ENCODE measurements at regions not wholly inside any gene's neighbourhood (a gene's known extent, or its start where the extent isn't known, plus 50 kb on each side); places are given as distances from the start of the nearest gene placed in this dataset.

DNA sequence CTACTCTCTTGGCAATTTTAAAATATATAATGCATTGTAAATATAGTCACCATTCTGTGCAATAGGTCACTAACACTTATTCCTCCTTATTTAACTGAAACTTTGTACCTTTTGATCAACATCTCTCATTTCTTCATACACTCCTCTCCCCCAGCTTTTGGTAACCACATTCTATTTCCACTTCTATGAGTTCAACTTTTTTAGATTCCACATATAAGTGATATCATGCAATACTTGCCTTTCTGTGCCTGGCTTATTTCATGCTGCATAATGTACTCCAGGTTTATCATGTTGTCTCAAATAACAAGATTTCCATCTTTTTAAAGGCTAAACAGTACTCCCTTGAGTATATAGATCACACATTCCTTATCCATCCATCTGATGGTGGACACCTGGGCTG lies 188.8 kb downstream of the NXNL2 start:
- H3K4me3 ChIP-seq (ENCODE audit: low read depth, low read length), result no peak overlapping the region
- DNase-seq (ENCODE audit: low read depth), result no peak
- no peak for TF ChIP-seq MYC (IDR thresholded peaks at IDR 0.05; ENCODE audit: low read depth, low read length)
- TF ChIP-seq, protein P1, sequence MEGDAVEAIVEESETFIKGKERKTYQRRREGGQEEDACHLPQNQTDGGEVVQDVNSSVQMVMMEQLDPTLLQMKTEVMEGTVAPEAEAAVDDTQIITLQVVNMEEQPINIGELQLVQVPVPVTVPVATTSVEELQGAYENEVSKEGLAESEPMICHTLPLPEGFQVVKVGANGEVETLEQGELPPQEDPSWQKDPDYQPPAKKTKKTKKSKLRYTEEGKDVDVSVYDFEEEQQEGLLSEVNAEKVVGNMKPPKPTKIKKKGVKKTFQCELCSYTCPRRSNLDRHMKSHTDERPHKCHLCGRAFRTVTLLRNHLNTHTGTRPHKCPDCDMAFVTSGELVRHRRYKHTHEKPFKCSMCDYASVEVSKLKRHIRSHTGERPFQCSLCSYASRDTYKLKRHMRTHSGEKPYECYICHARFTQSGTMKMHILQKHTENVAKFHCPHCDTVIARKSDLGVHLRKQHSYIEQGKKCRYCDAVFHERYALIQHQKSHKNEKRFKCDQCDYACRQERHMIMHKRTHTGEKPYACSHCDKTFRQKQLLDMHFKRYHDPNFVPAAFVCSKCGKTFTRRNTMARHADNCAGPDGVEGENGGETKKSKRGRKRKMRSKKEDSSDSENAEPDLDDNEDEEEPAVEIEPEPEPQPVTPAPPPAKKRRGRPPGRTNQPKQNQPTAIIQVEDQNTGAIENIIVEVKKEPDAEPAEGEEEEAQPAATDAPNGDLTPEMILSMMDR (IDR thresholded peaks at IDR 0.05; ENCODE audit: low read depth, low read length), result no peak
- no peak for TF ChIP-seq POLR2A (IDR thresholded peaks at IDR 0.05; ENCODE audit: extremely low read depth, insufficient read length)
- no peak for TF ChIP-seq MAX (IDR thresholded peaks at IDR 0.05; ENCODE audit: low read depth, low read length)

DNA sequence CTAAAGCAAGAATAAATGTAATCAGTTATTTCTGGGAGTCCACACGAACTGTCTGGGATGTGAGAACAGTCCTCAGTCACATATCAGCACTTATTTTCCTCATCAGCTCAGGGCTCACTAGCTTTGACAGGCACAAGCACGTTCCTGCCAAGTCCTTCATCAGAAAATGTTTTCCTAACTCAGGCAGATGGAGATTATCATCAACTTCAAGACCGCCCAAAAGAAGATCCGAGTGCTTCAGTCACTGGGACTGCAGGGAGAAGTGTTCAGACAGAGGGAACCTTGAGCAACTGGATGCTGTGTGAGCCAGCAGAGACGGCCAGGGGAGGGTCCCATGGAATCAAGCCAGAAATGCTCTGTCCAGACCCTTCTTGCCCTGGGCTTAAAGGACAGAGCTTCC lies 189.4 kb downstream of the NXNL2 start:
- no peak overlapping the region for H3K4me3 ChIP-seq (ENCODE audit: low read depth, low read length)
- no peak for DNase-seq (ENCODE audit: low read depth)
- TF ChIP-seq MYC (IDR thresholded peaks at IDR 0.05; ENCODE audit: low read depth, low read length) (no peak), POLR2A (IDR thresholded peaks at IDR 0.05; ENCODE audit: extremely low read depth, insufficient read length) (no peak), MAX (IDR thresholded peaks at IDR 0.05; ENCODE audit: low read depth, low read length) (no peak)
- TF ChIP-seq, protein P1 (IDR thresholded peaks at IDR 0.05; ENCODE audit: low read depth, low read length), result no peak

DNA sequence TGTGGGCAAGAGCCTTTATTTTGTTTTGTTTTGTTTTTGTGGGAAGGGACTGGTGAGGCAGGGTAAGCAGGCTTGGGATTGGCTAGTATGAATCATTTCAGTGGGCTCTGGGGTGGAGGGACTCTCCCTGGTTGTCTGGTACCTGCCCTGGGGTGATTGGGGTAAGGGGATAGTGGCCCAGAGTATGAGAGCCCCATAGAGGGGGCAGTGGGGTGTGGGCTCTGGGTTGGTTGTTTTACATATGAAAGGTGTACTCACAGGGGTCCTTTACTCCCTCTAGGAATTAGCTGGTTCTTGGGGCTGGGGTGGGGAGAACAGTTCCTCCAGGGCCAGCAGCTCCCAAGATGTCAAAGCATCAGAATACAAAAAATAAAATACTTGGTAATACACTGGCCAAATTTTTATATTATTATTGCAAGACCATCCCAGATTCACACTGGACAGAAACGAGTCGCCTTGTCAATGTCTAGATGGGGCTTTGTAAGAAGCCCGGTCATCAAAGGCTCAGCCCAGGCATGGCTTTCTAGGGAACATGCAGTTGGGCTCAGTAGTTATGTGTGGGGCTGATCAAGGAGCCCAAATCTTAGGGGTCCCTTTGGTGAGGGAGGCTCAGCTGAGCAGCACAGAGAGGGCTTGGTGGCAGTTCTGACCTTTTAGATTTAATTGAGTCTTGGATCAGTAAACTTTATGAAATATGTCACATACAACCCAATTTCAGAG lies 190.5 kb downstream of the NXNL2 start:
- no peak for DNase-seq (ENCODE audit: low read depth)
- TF ChIP-seq MAX (IDR thresholded peaks at IDR 0.05; ENCODE audit: low read depth, low read length), result no peak
- TF ChIP-seq POLR2A (IDR thresholded peaks at IDR 0.05; ENCODE audit: extremely low read depth, insufficient read length), result no peak
- TF ChIP-seq, protein P1 (IDR thresholded peaks at IDR 0.05; ENCODE audit: low read depth, low read length), result no peak
- TF ChIP-seq MYC (IDR thresholded peaks at IDR 0.05; ENCODE audit: low read depth, low read length), result no peak
- H3K4me3 ChIP-seq (ENCODE audit: low read depth, low read length), result no peak overlapping the region

DNA sequence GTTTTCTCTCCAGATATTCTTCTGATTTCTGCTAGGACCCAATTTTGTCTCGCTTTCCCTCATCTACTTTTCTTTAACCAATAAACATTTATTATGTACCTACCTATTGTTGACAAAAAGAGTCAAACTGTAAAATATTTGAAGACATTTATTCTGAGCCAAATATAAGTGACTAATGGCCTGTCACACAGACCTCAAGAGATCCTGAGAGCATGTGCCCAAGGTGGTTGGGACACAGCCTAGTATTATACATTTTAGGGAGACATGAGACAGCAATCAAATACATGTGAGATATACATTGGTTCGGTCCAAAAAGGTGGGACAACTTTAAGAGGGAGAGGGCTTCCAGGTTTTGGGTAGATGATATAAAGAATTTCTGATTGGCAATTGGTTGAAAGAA lies 191.8 kb downstream of the NXNL2 start:
- TF ChIP-seq POLR2A (IDR thresholded peaks at IDR 0.05; ENCODE audit: extremely low read depth, insufficient read length) (no peak), MYC (IDR thresholded peaks at IDR 0.05; ENCODE audit: low read depth, low read length) (no peak), MAX (IDR thresholded peaks at IDR 0.05; ENCODE audit: low read depth, low read length) (no peak)
- TF ChIP-seq, protein P1 (IDR thresholded peaks at IDR 0.05; ENCODE audit: low read depth, low read length), result no peak
- DNase-seq (ENCODE audit: low read depth), result no peak
- no peak overlapping the region for H3K4me3 ChIP-seq (ENCODE audit: low read depth, low read length)

- H3K4me3 ChIP-seq (ENCODE audit: low read depth, low read length), result no peak overlapping the region
- no peak for DNase-seq (ENCODE audit: low read depth)
- TF ChIP-seq, protein P1 (IDR thresholded peaks at IDR 0.05; ENCODE audit: low read depth, low read length), result no peak
Measured at GRCh38 chr9:88730780-88731179, 195.8 kb downstream of the NXNL2 start.

- no peak for DNase-seq (ENCODE audit: low read depth)
- H3K4me3 ChIP-seq (ENCODE audit: low read depth, low read length), result no peak overlapping the region
- TF ChIP-seq MYC (IDR thresholded peaks at IDR 0.05; ENCODE audit: low read depth, low read length) (no peak), MAX (IDR thresholded peaks at IDR 0.05; ENCODE audit: low read depth, low read length) (no peak), POLR2A (IDR thresholded peaks at IDR 0.05; ENCODE audit: extremely low read depth, insufficient read length) (no peak)
- TF ChIP-seq, protein P1 (IDR thresholded peaks at IDR 0.05; ENCODE audit: low read depth, low read length), result no peak
Measured at GRCh38 chr9:88732128-88732527, 197.2 kb downstream of the NXNL2 start.

Measured in NB4 (cell line).